NB4 (cell line): ENCODE measurements at regions not wholly inside any gene's neighbourhood (a gene's known extent, or its start where the extent isn't known, plus 50 kb on each side); places are given as distances from the start of the nearest gene placed in this dataset.

Experiments
- DNase-seq: peaks from one replicate; pipeline ENCODE4 v3.0.0; 2010; ENCODE audit warnings: low read depth
- H3K4me3 ChIP-seq: one replicate; pipeline ENCODE4 v1.5.1; 2011; ENCODE audit warnings: mild to moderate bottlenecking, low read depth, low read length, moderate library complexity
- CTCF ChIP-seq: IDR thresholded peaks from one replicate; pipeline ENCODE4 v1.5.1; 2012; ENCODE audit warnings: low read depth, low read length
- MAX ChIP-seq: IDR thresholded peaks from 2 replicates; pipeline ENCODE4 v1.6.1; 2011; ENCODE audit warnings: low read depth, low read length
- MYC ChIP-seq: IDR thresholded peaks from 2 replicates; pipeline ENCODE4 v1.6.1; 2011; ENCODE audit warnings: low read depth, low read length
- POLR2A ChIP-seq: IDR thresholded peaks from 2 replicates; pipeline ENCODE4 v1.6.1; 2011; ENCODE audit warnings: mild to moderate bottlenecking; ENCODE audit not compliant: insufficient read length; ENCODE audit errors: extremely low read depth

- DNase-seq: no peak
- no peak overlapping the region for H3K4me3 ChIP-seq
- TF ChIP-seq POLR2A: no peak
- no peak for TF ChIP-seq MAX
- no peak for TF ChIP-seq CTCF
- TF ChIP-seq MYC: no peak
Observed at GRCh38 chr7:119696336-119696735, 576.6 kb upstream of the KCND2 start.

GRCh38 chr7:119703895-119704294 is 569.1 kb upstream of the KCND2 start:
- TF ChIP-seq CTCF: no peak
- no peak for TF ChIP-seq MYC
- TF ChIP-seq POLR2A: no peak
- TF ChIP-seq MAX: no peak
- H3K4me3 ChIP-seq: no peak overlapping the region
- DNase-seq: no peak

- TF ChIP-seq POLR2A (no peak), MAX (no peak), CTCF (no peak)
- DNase-seq: no peak
- H3K4me3 ChIP-seq: no peak overlapping the region
Observed at GRCh38 chr7:119706608-119707007, 566.4 kb upstream of the KCND2 start.

- H3K4me3 ChIP-seq: no peak overlapping the region
- no peak for TF ChIP-seq MAX
- no peak for DNase-seq
Observed at GRCh38 chr7:119708891-119709290, 564.1 kb upstream of the KCND2 start.

GRCh38 chr7:119711104-119711503 is 561.9 kb upstream of the KCND2 start:
- no peak overlapping the region for H3K4me3 ChIP-seq

More at GRCh38 chr7:119711104-119711503, 561.9 kb upstream of the KCND2 start:
- no peak for DNase-seq
- TF ChIP-seq MAX: no peak
- no peak for TF ChIP-seq CTCF
- no peak for TF ChIP-seq MYC
- no peak for TF ChIP-seq POLR2A
